GM23248 (cell line): ENCODE measurements at regions not wholly inside any gene's neighbourhood (a gene's known extent, or its start where the extent isn't known, plus 50 kb on each side); places are given as distances from the start of the nearest gene placed in this dataset.

Experiments
- DNase-seq: peaks from one replicate; pipeline ENCODE4 v3.0.0-alpha.2; 2015
- H2AFZ ChIP-seq: fragments of 200-600 bp; sonication (generic); 2 replicates; pipeline ENCODE4 v1.6.1; 2016; ENCODE audit warnings: antibody characterized with exemption
- H3F3A ChIP-seq: fragments of 200-600 bp; sonication (generic); 2 replicates; pipeline ENCODE4 v1.6.1; 2016; ENCODE audit warnings: mild to moderate bottlenecking, antibody characterized with exemption, mixed run types; ENCODE audit not compliant: insufficient read depth
- H3K27ac ChIP-seq: fragments of 200-600 bp; sonication (generic); 2 replicates; pipeline ENCODE4 v1.5.1; 2016; ENCODE audit warnings: mild to moderate bottlenecking
- H3K27me3 ChIP-seq: fragments of 200-600 bp; sonication (generic); replicated peaks from 2 replicates; pipeline ENCODE4 v1.6.1; 2016; ENCODE audit warnings: mild to moderate bottlenecking; ENCODE audit not compliant: insufficient read depth
- H3K36me3 ChIP-seq: fragments of 200-600 bp; sonication (generic); 2 replicates; pipeline ENCODE4 v1.6.1; 2016; ENCODE audit warnings: low read depth, mild to moderate bottlenecking
- H3K4me1 ChIP-seq: fragments of 200-600 bp; sonication (generic); 2 replicates; pipeline ENCODE4 v1.6.1; 2016; ENCODE audit warnings: mild to moderate bottlenecking; ENCODE audit not compliant: insufficient read depth
- H3K4me2 ChIP-seq: fragments of 200-600 bp; sonication (generic); one replicate; pipeline ENCODE4 v1.6.1; 2016; ENCODE audit warnings: mild to moderate bottlenecking; ENCODE audit not compliant: unreplicated experiment
- H3K4me3 ChIP-seq: fragments of 200-600 bp; sonication (generic); 2 replicates; pipeline ENCODE4 v1.5.1; 2016; ENCODE audit warnings: mild to moderate bottlenecking
- H3K79me2 ChIP-seq: fragments of 200-600 bp; sonication (generic); 2 replicates; pipeline ENCODE4 v1.6.1; 2016; ENCODE audit warnings: mild to moderate bottlenecking; ENCODE audit not compliant: insufficient read depth
- H3K9ac ChIP-seq: fragments of 200-600 bp; sonication (generic); 2 replicates; pipeline ENCODE4 v1.6.1; 2016; ENCODE audit warnings: mild to moderate bottlenecking
- H3K9me2 ChIP-seq: fragments of 200-600 bp; sonication (generic); 2 replicates; pipeline ENCODE4 v1.6.1; 2016; ENCODE audit warnings: mixed run types, mild to moderate bottlenecking, moderate library complexity; ENCODE audit not compliant: insufficient read depth
- H3K9me3 ChIP-seq: fragments of 200-600 bp; sonication (generic); one replicate; pipeline ENCODE4 v1.6.1; 2017; ENCODE audit warnings: low read depth
- H4K20me1 ChIP-seq: fragments of 200-600 bp; sonication (generic); 2 replicates; pipeline ENCODE4 v1.6.0; 2016; ENCODE audit not compliant: insufficient read depth
- EZH2 ChIP-seq: fragments of 200-600 bp; sonication (generic); IDR thresholded peaks from 2 replicates; pipeline ENCODE4 v1.6.1; 2018; ENCODE audit warnings: antibody characterized with exemption, mild to moderate bottlenecking; ENCODE audit not compliant: insufficient read depth, poor library complexity, severe bottlenecking
- EZH2phosphoT487 ChIP-seq: fragments of 200-600 bp; sonication (generic); IDR thresholded peaks from 2 replicates; pipeline ENCODE4 v1.6.1; 2018; ENCODE audit warnings: antibody characterized with exemption, moderate library complexity, mild to moderate bottlenecking, low read depth; ENCODE audit not compliant: insufficient read depth
- WGBS, 2 experiments: methylation state at CpG; one replicate each; pipeline ENCODE4 v1.1.6; 2015 to 2017; ENCODE audit warnings: low lambda C conversion rate in 2 of 2, low coverage in 1 of 2; ENCODE audit errors: missing lambda C conversion rate in 2 of 2; 5-methylcytosine and 5-hydroxymethylcytosine counted together
- in situ Hi-C: fragments of 300-500 bp; cut with MboI; formaldehyde crosslinking; loops from 2 replicates; pipeline ENCODE4 v1.15.0; 2020

DNA sequence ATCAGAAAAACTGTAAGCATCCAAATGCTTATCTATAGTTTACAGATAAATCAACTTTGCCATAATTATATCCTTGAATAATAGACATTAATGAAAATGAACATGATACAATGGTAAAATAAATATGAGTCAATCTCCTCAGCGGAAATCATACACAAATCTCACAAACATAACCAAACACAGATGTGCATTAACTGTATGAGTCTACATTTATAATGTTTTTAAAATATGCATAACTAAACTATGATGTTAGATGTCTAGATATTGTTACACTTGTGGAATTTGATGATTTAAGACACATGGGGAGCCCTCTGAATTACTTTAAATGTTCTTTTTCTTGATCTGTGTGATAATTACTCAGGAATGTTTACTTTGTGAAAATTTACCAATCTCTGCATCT is 951.2 kb downstream of the TECRL start:
- WGBS, 2 experiments: 0 to 7% methylated on average over 1 of the region's 1 CpG
- H3K4me1 ChIP-seq: no peaks in the 10 kb centered on the region

DNA sequence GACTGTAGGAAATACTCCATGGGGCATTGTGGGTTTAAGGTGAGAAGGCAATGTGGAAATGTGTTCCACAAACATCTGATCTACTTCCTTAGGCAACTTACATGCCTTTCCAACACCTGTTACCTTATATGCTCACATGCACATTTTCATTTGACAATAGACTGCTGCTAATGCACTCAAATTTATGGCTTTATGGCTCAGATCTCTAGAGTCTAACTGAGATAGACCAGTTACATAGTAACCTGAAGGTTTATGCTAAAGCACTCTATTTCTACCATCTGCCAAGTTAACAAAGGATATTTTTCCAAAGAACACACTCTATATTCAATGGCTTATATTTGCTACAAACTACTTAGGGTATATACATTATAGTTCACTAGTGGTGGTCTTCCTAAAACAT is 969.0 kb downstream of the TECRL start:
- Histone ChIP-seq H3K9ac (no peak overlapping the region), H3K9me3 (peaks cover 6% of the 10 kb centered on the region), H3F3A (no peaks in the 10 kb centered on the region), H3K27ac (no peak overlapping the region), H3K4me1 (no peaks in the 10 kb centered on the region), H3K4me3 (no peak overlapping the region), H3K4me2 (no peak overlapping the region), H4K20me1 (no peaks in the 10 kb centered on the region), H3K36me3 (no peaks in the 10 kb centered on the region), H3K79me2 (no peaks in the 10 kb centered on the region), H3K9me2 (no peaks in the 10 kb centered on the region; the same call in 1 of the 2 replicates), H3K27me3 (no peaks in the 10 kb centered on the region), H2AFZ (no peak overlapping the region)
- TF ChIP-seq EZH2phosphoT487 (no peak), EZH2 (no peak)
- DNase-seq: no peak
- in situ Hi-C loops: no loop called here

More for the DNA sequence above, 951.2 kb downstream of the TECRL start:
- Histone ChIP-seq H3K27ac (no peak overlapping the region), H3K27me3 (no peaks in the 10 kb centered on the region), H3K9me3 (no peaks in the 10 kb centered on the region), H4K20me1 (no peaks in the 10 kb centered on the region), H3K4me3 (no peak overlapping the region), H3K4me2 (no peak overlapping the region), H3K79me2 (no peaks in the 10 kb centered on the region), H3F3A (no peaks in the 10 kb centered on the region), H3K36me3 (no peaks in the 10 kb centered on the region), H2AFZ (no peak overlapping the region), H3K9me2 (no peaks in the 10 kb centered on the region), H3K9ac (no peak overlapping the region)
- no peak for TF ChIP-seq EZH2phosphoT487
- TF ChIP-seq EZH2: no peak
- DNase-seq: no peak
- in situ Hi-C loops: no loop called here

DNA sequence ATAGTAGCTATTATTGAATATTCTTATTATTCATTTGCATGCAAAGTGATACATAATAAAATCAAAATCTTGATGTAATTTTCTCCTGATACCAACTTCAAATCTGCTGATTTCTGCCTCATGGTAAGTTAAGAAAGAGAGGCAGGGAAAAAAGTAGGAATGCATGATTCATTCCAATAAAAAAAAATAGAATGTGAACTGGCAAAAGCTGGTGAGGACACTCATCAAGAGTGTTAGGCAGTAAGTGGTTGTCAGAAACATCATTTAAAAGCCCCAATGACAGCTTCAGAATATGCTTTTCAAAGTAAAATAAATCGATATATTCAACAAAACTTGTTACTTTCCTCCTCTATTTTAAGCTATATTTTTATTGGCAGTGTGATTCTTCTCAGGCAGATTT is 979.1 kb downstream of the TECRL start:
- TF ChIP-seq EZH2 (no peak), EZH2phosphoT487 (no peak)
- Histone ChIP-seq H3F3A (no peaks in the 10 kb centered on the region), H3K27me3 (no peaks in the 10 kb centered on the region), H3K9me3 (no peaks in the 10 kb centered on the region), H3K4me1 (no peaks in the 10 kb centered on the region), H3K4me2 (no peak overlapping the region), H3K9me2 (no peaks in the 10 kb centered on the region), H3K9ac (no peak overlapping the region), H2AFZ (no peak overlapping the region), H3K79me2 (no peaks in the 10 kb centered on the region), H3K27ac (no peak overlapping the region), H3K36me3 (no peaks in the 10 kb centered on the region), H4K20me1 (no peaks in the 10 kb centered on the region), H3K4me3 (no peak overlapping the region)
- 0 to 6% methylated on average over 1 of the region's 1 CpG for WGBS, 2 experiments
- in situ Hi-C loops: no loop called here
- no peak for DNase-seq

DNA sequence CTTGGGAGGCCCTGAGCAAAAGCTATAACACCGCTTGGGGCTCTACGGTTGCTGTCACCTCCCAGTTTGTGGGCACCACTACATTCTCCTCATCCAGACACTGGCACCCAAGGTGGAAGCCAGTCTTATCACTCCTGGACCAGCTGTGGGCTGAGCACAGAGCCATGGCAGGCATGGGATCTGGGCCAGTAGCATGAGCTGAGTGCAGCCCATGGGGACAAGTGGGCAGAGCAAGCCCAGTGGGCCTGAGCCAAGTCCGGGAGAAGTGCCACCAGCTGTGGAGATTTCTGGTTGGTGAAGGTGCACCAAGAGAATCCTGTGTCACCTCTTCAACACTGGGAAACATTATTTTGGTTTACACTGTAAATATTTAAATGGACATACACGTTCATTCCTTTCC is 1013.0 kb downstream of the TECRL start:
- Histone ChIP-seq H3K9me3 (no peaks in the 10 kb centered on the region), H3K79me2 (no peaks in the 10 kb centered on the region), H3K27ac (no peak overlapping the region), H4K20me1 (no peaks in the 10 kb centered on the region), H2AFZ (no peak overlapping the region), H3K9ac (no peak overlapping the region), H3K36me3 (no peaks in the 10 kb centered on the region), H3K4me3 (no peak overlapping the region), H3K4me1 (no peaks in the 10 kb centered on the region), H3F3A (no peaks in the 10 kb centered on the region), H3K27me3 (no peaks in the 10 kb centered on the region), H3K4me2 (no peak overlapping the region), H3K9me2 (no peaks in the 10 kb centered on the region)
- DNase-seq: no peak
- TF ChIP-seq EZH2phosphoT487 (no peak), EZH2 (no peak)
- 32 to 33% methylated on average over 4 of the region's 4 CpGs for WGBS, 2 experiments
- in situ Hi-C loops: no loop called here

DNA sequence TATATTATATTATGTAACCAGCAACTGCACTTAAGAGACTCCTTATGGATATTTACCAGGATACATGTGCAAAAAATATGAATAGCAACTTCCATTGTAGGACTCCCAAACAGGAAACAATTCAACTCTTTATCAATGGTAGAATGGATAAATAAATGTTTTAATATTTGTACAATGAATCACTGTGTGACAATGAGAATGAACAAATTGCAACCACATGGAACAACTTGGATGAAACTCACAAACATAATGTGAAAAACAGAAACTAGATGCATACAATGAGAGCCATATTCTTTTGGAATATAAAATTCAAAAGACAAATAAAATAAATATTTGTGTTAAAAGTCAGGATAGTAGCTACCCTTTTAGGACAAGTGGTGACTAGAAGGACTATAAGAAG is 1015.7 kb downstream of the TECRL start:
- no peak overlapping the region for H3K4me2 ChIP-seq
- no peak overlapping the region for H3K4me3 ChIP-seq
- H3K27ac ChIP-seq: no peak overlapping the region
- TF ChIP-seq EZH2phosphoT487 (no peak), EZH2 (no peak)
- H3K9ac ChIP-seq: no peak overlapping the region
- H3K4me1 ChIP-seq: no peaks in the 10 kb centered on the region
- H2AFZ ChIP-seq: no peak overlapping the region
- H3K36me3 ChIP-seq: no peaks in the 10 kb centered on the region
- no peaks in the 10 kb centered on the region for H3F3A ChIP-seq
- H4K20me1 ChIP-seq: no peaks in the 10 kb centered on the region
- H3K27me3 ChIP-seq: no peaks in the 10 kb centered on the region
- in situ Hi-C loops: no loop called here
- H3K79me2 ChIP-seq: no peaks in the 10 kb centered on the region
- no peaks in the 10 kb centered on the region for H3K9me3 ChIP-seq
- no peaks in the 10 kb centered on the region for H3K9me2 ChIP-seq
- DNase-seq: no peak
